HFFc6 (cell line): ENCODE measurements at regions not wholly inside any gene's neighbourhood (a gene's known extent, or its start where the extent isn't known, plus 50 kb on each side); places are given as distances from the start of the nearest gene placed in this dataset.
"Not testable (repeated sequence)": the region's sequence is repeated elsewhere in the genome, so short reads cannot be mapped to it uniquely, and the experiment has no call there.

ENCODE experiments used
- DNase-seq: peaks from one replicate; pipeline ENCODE4 v3.0.0-alpha.2; 2018
- H3K27ac Mint-ChIP-seq: 2 replicates; pipeline ENCODE4 v1.8.0; 2020; ENCODE audit warnings: mild to moderate bottlenecking, mixed read lengths
- H3K27me3 Mint-ChIP-seq: 2 replicates; pipeline ENCODE4 v1.8.0; 2021; ENCODE audit warnings: mild to moderate bottlenecking, moderate library complexity, mixed read lengths; ENCODE audit not compliant: insufficient read depth
- H3K36me3 Mint-ChIP-seq: 2 replicates; pipeline ENCODE4 v1.8.0; 2021; ENCODE audit warnings: low read depth, mixed read lengths
- H3K4me1 Mint-ChIP-seq: 2 replicates; pipeline ENCODE4 v1.8.0; 2020; ENCODE audit warnings: low read depth, mixed read lengths
- H3K4me3 Mint-ChIP-seq: 2 replicates; pipeline ENCODE4 v1.8.0; 2020; ENCODE audit warnings: mild to moderate bottlenecking, moderate library complexity, mixed read lengths
- H3K9me3 Mint-ChIP-seq: 2 replicates; pipeline ENCODE4 v1.8.0; 2020; ENCODE audit warnings: mild to moderate bottlenecking, mixed read lengths
- TF ChIP-seq, protein P1 (sequence below): fragments of 200-600 bp; sonication (generic); IDR thresholded peaks from 2 replicates; pipeline ENCODE4 v1.5.0; 2021; ENCODE audit warnings: antibody characterized with exemption, mild to moderate bottlenecking

DNA sequence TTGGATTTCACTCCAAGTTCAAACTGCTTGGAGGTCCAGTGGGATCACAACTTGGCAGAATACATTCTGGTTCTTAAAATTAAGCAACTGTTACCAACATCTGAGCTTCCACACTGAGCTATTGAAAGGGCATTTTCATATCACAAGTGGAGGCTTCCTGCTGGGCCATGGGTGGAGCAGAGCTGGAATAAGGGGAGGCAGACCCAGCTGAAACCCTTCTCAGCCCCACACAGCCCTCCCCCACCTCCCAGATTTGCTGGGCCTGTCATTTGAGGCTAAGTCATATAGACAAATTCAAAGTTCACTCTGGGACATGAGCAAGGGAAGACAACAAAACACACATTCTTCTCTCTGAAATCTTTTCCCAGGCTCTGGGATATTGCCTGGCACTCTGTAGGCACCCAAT lies 79.9 kb downstream of the ACTL7B start:
- DNase-seq = no peak
- Mint-ChIP-seq H3K4me3 (no peak overlapping the region), H3K36me3 (no peaks in the 10 kb centered on the region), H3K27ac (no peak overlapping the region), H3K27me3 (peaks cover 8% of the 10 kb centered on the region), H3K4me1 (no peaks in the 10 kb centered on the region), H3K9me3 (no peaks in the 10 kb centered on the region)
- TF ChIP-seq, protein P1, sequence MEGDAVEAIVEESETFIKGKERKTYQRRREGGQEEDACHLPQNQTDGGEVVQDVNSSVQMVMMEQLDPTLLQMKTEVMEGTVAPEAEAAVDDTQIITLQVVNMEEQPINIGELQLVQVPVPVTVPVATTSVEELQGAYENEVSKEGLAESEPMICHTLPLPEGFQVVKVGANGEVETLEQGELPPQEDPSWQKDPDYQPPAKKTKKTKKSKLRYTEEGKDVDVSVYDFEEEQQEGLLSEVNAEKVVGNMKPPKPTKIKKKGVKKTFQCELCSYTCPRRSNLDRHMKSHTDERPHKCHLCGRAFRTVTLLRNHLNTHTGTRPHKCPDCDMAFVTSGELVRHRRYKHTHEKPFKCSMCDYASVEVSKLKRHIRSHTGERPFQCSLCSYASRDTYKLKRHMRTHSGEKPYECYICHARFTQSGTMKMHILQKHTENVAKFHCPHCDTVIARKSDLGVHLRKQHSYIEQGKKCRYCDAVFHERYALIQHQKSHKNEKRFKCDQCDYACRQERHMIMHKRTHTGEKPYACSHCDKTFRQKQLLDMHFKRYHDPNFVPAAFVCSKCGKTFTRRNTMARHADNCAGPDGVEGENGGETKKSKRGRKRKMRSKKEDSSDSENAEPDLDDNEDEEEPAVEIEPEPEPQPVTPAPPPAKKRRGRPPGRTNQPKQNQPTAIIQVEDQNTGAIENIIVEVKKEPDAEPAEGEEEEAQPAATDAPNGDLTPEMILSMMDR = no peak

DNA sequence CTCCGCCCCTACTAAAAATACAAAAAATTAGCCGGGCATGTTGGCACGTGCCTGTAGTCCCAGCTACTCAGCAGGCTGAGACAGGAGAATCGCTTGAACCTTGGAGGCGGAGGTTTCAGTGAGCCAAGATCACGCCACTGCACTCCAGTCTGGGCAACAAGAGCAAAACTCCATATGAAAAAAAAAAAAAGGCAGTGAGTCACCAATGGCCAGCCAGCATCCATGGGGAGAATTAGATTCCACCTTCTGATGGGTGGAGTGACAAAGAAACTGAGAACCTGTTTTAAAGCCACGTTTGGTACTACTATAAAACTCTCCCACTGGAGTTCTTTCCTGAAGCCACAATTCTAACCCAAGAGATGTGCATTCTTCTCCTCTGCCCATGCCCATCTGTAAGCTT lies 81.7 kb downstream of the ACTL7B start:
- not testable (repeated sequence) for DNase-seq

DNA sequence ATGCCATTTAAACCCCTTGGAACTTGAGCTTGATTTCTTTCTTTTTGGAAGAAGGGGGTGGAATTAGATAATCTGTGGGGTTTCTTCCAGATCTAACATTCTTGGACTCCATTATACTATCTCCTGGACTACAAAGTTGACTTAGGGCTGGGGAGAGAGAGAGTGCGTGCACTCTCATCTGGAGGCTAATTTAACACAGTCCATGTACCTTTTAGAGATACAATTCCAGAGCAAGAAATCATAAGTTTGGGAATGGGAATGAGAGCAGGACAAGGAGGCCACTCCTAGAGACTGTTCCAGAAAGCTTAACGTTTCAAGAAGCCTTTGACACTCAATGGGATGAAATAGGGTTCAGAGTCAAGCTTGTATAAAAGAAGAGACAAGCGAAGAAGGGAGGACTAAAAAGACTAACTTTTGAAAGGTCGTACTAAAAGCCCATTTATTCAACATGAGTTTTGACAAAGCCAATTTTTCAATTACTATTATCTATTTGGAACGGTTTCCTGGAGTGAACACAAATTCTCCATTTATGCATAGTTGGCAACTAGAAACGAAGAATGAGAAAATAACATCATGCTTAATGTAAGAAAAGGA lies 83.4 kb downstream of the ACTL7B start:
- Mint-ChIP-seq H3K4me1 (no peaks in the 10 kb centered on the region), H3K27ac (no peak overlapping the region), H3K4me3 (no peak overlapping the region), H3K36me3 (no peaks in the 10 kb centered on the region), H3K9me3 (no peaks in the 10 kb centered on the region), H3K27me3 (peaks cover 8% of the 10 kb centered on the region)
- TF ChIP-seq, protein P1 = no peak
- no peak for DNase-seq

More for the DNA sequence above, 81.7 kb downstream of the ACTL7B start:
- not testable (repeated sequence) for H3K27ac Mint-ChIP-seq, H3K36me3 Mint-ChIP-seq, H3K4me3 Mint-ChIP-seq, H3K9me3 Mint-ChIP-seq, H3K27me3 Mint-ChIP-seq, H3K4me1 Mint-ChIP-seq

DNA sequence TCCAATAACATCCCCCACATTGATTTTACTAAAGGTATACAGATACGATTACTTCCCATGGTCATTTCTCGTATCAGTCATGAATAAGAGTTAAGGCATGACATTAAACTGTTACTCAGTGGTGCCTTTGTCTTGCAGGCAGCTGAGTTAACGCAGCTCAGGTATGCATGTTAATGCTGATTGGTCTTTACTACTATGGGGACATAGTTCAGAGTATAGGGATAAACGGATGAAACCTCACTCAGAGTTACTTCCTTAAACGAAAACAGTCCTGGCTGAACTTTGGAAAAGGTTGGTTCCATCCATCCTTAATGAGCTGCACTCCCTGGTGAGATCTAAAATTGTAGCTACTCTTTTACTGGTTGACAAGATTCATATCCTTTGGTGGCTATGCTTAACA lies 87.0 kb downstream of the ACTL7B start:
- TF ChIP-seq, protein P1 = no peak
- H3K27ac Mint-ChIP-seq = no peak overlapping the region
- H3K27me3 Mint-ChIP-seq = peaks cover 4% of the 10 kb centered on the region; the same call in 1 of the 2 replicates

DNA sequence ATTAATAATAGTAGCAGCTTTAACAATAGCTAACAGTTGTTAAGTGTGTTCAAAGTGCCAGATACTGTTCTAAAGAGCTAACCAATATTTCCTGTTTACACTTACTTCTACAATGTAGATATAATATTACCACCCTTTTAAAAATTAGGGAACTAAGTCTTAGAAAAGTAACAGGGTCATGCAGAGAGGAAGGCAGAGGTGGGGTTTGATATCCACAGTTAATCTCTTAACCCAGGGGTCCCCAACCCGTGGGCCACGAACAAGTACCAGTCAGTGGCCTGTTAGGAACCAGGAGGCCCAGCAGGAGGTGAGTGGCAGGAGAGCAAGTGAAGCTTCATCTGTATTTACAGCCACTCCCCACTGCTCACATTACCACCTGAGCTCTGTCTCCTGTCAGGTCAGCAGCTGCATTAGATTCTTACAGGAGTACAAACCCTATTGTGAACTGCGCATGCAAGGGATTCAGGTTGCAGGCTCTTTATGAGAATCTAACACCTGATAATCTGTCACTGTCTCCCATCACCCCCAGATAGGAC lies 89.1 kb downstream of the ACTL7B start:
- Mint-ChIP-seq H3K36me3 (no peaks in the 10 kb centered on the region), H3K4me1 (no peaks in the 10 kb centered on the region), H3K9me3 (no peaks in the 10 kb centered on the region), H3K27ac (no peak overlapping the region), H3K4me3 (no peak overlapping the region), H3K27me3 (peaks cover 2% of the 10 kb centered on the region; the same call in 1 of the 2 replicates)
- TF ChIP-seq, protein P1 = no peak
- no peak for DNase-seq

More for the DNA sequence above, 87.0 kb downstream of the ACTL7B start:
- Mint-ChIP-seq H3K36me3 (no peaks in the 10 kb centered on the region), H3K9me3 (no peaks in the 10 kb centered on the region), H3K4me1 (no peaks in the 10 kb centered on the region), H3K4me3 (no peak overlapping the region)
- no peak for DNase-seq

DNA sequence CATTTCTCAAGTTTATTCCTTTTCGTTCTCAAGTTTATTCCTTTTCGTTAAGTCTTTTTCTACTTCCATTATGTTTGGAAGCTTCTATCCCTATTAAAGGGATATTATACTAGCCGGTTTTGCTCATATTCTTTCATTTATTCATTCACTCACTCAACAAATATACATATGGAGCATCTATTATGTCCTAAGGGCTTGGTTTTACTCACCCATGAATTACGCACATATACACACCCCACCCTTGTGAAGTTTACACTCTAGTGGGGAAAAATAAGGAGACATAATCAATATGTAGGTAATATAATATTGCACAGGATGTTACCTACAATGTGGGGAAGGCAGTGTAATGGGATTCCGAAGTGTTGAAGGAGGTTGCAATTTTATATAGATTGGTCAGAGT lies 90.5 kb downstream of the ACTL7B start:
- Mint-ChIP-seq H3K4me3 (no peak overlapping the region), H3K36me3 (no peaks in the 10 kb centered on the region), H3K4me1 (no peaks in the 10 kb centered on the region), H3K27me3 (peaks cover 4% of the 10 kb centered on the region; the same call in 1 of the 2 replicates), H3K9me3 (no peaks in the 10 kb centered on the region), H3K27ac (no peak overlapping the region)
- TF ChIP-seq, protein P1 = no peak
- no peak for DNase-seq
